Left lung (tissue), 4 donors: ENCODE measurements at regions not wholly inside any gene's neighbourhood (a gene's known extent, or its start where the extent isn't known, plus 50 kb on each side); places are given as distances from the start of the nearest gene placed in this dataset.

Source experiments
- ATAC-seq: fragments of 200-7000 bp; cut with Tn5 transposase; one replicate; pipeline ENCODE4 v1.9.1; 2020; ENCODE audit warnings: moderate library complexity
- DNase-seq, 4 donors: peaks; one replicate each; pipeline ENCODE4 v3.0.0-alpha.2; 2013 to 2020
- H3K27ac ChIP-seq, 2 donors: fragments of 200-600 bp; sonication (generic) in 1 of 2; one replicate each; pipeline versions ENCODE4 v1.5.0 to v1.8.0; 2020 to 2021
- H3K27me3 ChIP-seq, 2 donors: fragments of 200-600 bp; sonication (generic) in 1 of 2; one replicate each; pipeline versions ENCODE4 v1.5.0 to v1.8.0; 2020 to 2021
- H3K36me3 ChIP-seq, 2 donors: fragments of 200-600 bp; sonication (generic) in 1 of 2; one replicate each; pipeline versions ENCODE4 v1.5.0 to v1.8.0; 2020 to 2021
- H3K4me1 ChIP-seq, 2 donors: fragments of 200-600 bp; one replicate each; pipeline ENCODE4 v1.8.0; 2021
- H3K4me3 ChIP-seq, 2 donors: fragments of 200-600 bp; sonication (generic) in 1 of 2; one replicate each; pipeline versions ENCODE4 v1.5.0 to v1.8.0; 2020 to 2021; ENCODE audit warnings: mild to moderate bottlenecking in 1 of 2
- H3K9me3 ChIP-seq, 2 donors: fragments of 200-600 bp; sonication (generic) in 1 of 2; one replicate each; pipeline versions ENCODE4 v1.5.0 to v1.8.0; 2020 to 2021
- CTCF ChIP-seq, 2 donors: fragments of 200-600 bp; sonication (generic) in 1 of 2; IDR thresholded peaks; one replicate each; pipeline versions ENCODE4 v1.5.0 to v1.8.0; 2021; ENCODE audit warnings: antibody characterized with exemption in 2 of 2
- intact Hi-C, 2 donors: fragments of 100-400 bp; cut with DNase I; formaldehyde crosslinking; loops; one replicate each; pipeline versions ENCODE4 v1.11.2 to v1.14.2; 2022
- donor health status: DM: no; HTN: yes; CAD: no.
- donor health status: DM: no; HTN: no; CAD: no.

- ATAC-seq = no peak
- no peak for DNase-seq
- intact Hi-C loops = no loop called here
- no peak overlapping the region for H3K27ac ChIP-seq
- no peaks in the 10 kb centered on the region for H3K27me3 ChIP-seq
- H3K4me1 ChIP-seq = no peaks in the 10 kb centered on the region
- no peak for TF ChIP-seq CTCF (IDR thresholded peaks at IDR 0.05)
- H3K9me3 ChIP-seq = peaks cover 0 to 12% of the 10 kb centered on the region in 2 donors
- no peaks in the 10 kb centered on the region for H3K36me3 ChIP-seq
- no peak overlapping the region for H3K4me3 ChIP-seq
Observed at GRCh38 chr16:9534759-9535158, 443.3 kb downstream of the HAPSTR1 start.

GRCh38 chr16:9536905-9537304, 445.5 kb downstream of the HAPSTR1 start:
- DNase-seq (no peak), ATAC-seq (no peak)
- H3K9me3 ChIP-seq = peaks cover 0 to 14% of the 10 kb centered on the region in 2 donors
- no peaks in the 10 kb centered on the region for H3K27me3 ChIP-seq
- H3K4me3 ChIP-seq = no peak overlapping the region
- intact Hi-C loops = no loop called here
- no peaks in the 10 kb centered on the region for H3K36me3 ChIP-seq
- TF ChIP-seq CTCF (IDR thresholded peaks at IDR 0.05) = no peak
- H3K4me1 ChIP-seq = no peaks in the 10 kb centered on the region
- H3K27ac ChIP-seq = no peak overlapping the region

- Histone ChIP-seq H3K36me3 (no peaks in the 10 kb centered on the region), H3K27me3 (no peaks in the 10 kb centered on the region), H3K4me1 (no peaks in the 10 kb centered on the region), H3K4me3 (no peak overlapping the region), H3K27ac (no peak overlapping the region), H3K9me3 (peaks cover 0 to 10% of the 10 kb centered on the region in 2 donors)
- no peak for DNase-seq
- TF ChIP-seq CTCF (IDR thresholded peaks at IDR 0.05) = no peak
- intact Hi-C loops = no loop called here
- ATAC-seq = no peak
Observed at GRCh38 chr16:9539346-9539745, 447.9 kb downstream of the HAPSTR1 start.

GRCh38 chr16:9541723-9542122, 450.3 kb downstream of the HAPSTR1 start:
- ATAC-seq = no peak
- no peak for TF ChIP-seq CTCF (IDR thresholded peaks at IDR 0.05)

GRCh38 chr16:9542165-9542755, 450.8 kb downstream of the HAPSTR1 start:
- intact Hi-C loops = no loop called here
- Histone ChIP-seq H3K4me3 (no peak overlapping the region), H3K4me1 (no peaks in the 10 kb centered on the region), H3K27me3 (no peaks in the 10 kb centered on the region), H3K9me3 (peaks cover 0 to 10% of the 10 kb centered on the region in 2 donors), H3K27ac (no peak overlapping the region), H3K36me3 (no peaks in the 10 kb centered on the region)
- DNase-seq (no peak), ATAC-seq (no peak)
- no peak for TF ChIP-seq CTCF (IDR thresholded peaks at IDR 0.05)

More at GRCh38 chr16:9541723-9542122, 450.3 kb downstream of the HAPSTR1 start:
- H3K9me3 ChIP-seq = peaks cover 0 to 10% of the 10 kb centered on the region in 2 donors
- no peaks in the 10 kb centered on the region for H3K4me1 ChIP-seq
- DNase-seq = no peak
- no peak overlapping the region for H3K27ac ChIP-seq
- no peaks in the 10 kb centered on the region for H3K36me3 ChIP-seq
- H3K27me3 ChIP-seq = no peaks in the 10 kb centered on the region
- no peak overlapping the region for H3K4me3 ChIP-seq
- intact Hi-C loops = no loop called here
